GM03348 (cell line): ENCODE measurements at regions not wholly inside any gene's neighbourhood (a gene's known extent, or its start where the extent isn't known, plus 50 kb on each side); places are given as distances from the start of the nearest gene placed in this dataset.

ENCODE experiments used
- DNase-seq: peaks from one replicate; pipeline ENCODE4 v3.0.0; 2012; ENCODE audit warnings: low spot score

DNA sequence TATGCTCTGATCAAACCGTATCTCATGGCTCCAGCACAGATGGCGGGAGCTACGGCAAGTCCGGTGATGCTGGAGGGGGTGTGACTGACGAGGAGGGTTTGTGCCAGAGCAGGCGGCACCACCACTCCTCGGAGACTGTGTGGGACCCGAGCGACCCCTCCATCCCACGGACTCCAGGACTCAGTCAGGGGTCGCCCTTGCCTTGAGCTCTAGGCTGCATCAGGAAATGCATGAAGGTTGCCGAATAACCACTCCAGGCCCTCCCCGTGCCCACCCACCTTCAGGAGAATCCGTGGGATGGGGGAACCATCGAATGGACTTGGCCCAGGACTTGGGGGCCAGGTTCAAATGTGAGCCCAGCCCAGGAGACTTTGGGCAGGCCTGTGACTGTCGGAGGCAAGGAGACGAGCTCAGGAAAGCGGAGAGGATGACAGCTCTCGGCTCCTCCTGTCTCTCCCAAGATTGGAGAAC lies 60.2 kb upstream of the ZNF469 start:
- no peak for DNase-seq

DNA sequence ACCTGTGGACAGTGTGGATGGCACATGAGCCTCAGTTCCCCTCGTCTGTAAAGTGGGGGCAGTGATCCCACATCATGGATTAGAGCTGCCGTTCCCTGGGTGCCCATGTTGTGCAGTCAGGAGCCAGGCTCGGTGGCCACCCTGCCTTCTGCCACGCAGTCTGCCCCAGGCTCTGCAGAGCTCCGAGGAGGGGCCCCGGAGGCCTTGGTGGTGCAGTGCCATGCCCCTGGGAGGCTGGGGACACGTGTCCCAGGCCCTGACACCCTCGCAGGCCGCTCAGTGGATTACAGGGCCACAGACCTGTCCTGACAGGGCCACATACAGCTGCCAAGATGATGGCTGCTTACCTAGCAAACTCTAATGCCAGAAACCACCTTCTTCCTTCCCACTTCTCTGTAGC lies 59.7 kb upstream of the ZNF469 start:
- DNase-seq = no peak

DNA sequence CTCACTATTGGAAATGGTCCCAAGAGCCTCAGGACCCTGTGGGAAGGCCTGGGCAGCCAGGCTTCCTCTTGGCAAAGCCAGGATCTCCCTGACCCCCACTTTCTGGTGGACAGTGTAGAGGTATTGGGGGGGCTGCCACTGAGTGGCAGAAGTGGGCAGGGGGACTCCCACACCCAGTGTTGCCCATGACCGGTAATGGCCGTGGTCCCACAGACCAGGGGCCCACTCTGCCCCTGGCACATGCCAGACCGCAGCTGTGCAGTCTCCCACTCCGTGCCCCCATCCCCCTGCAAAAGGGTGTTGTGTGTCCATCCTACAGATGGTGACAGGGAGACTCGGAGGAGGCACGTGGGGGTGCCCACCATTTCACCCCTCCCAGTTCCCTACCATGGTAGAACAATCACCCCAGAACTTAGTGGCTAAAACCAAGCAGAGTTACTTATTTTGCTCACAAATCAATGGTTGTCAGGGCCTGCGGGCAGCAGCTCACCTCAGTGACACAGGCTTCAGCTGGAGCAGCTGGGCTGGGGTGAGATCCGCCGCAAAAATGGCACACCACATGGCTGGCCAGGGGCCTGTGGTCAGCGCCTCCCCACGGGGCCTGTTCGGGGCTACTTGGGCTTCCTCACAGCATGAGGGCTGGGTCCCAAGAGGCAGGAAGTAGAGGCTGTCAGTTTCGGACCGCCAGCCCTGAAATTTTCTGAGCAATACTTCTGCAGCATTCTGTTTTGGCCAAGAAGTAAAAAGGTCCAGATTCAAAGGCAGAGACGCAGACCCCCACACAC lies 59.0 kb upstream of the ZNF469 start:
- no peak for DNase-seq

DNA sequence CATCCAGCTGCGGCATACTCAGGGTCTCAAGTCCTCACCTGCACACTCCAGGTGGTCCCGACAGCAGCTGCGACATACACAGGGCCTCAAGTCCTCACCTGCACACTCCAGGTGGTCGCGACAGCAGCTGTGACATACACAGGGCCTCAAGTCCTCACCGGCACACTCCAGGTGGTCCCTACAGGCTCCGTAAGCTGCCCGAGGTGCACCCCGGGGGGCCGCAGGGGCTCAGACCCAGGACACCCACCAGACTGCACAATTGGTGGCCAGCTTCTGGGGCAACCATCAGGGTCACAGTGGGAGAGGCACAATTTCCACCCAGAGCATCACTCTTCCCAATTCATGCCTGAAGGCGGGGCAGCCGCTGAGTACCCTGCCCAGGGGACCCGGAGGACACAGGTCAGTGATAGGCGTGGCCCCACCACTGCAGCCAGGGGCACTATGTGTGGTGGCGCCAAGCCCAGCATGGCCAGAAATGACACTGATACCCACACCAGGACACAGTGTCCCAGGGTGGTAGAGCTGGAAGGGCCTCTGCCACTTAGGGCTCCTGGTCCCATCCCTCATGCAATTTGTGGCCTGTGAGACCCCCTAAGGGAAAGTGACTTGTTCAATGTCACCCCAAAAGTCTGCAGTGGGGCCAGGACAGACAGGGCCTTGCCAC lies 57.5 kb upstream of the ZNF469 start:
- no peak for DNase-seq

DNA sequence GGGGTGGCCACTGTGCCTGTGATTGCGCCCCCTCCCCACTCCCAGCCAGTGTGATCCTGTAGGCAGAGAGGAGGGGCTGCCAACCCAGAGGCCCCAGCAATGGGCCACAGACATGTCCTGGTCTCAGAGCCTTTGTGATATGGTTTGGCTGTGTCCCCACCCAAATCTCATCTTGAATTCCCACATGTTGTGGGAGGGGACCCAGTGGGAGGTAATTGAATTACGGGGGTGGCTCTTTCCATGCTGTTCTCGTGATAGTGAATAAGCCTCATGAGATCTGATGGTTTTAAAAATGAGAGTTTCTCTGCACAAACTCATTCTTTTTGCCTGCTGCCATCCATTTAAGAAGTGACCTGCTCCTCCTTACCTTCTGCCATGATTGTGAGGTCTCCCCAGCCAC lies 56.8 kb upstream of the ZNF469 start:
- no peak for DNase-seq

DNA sequence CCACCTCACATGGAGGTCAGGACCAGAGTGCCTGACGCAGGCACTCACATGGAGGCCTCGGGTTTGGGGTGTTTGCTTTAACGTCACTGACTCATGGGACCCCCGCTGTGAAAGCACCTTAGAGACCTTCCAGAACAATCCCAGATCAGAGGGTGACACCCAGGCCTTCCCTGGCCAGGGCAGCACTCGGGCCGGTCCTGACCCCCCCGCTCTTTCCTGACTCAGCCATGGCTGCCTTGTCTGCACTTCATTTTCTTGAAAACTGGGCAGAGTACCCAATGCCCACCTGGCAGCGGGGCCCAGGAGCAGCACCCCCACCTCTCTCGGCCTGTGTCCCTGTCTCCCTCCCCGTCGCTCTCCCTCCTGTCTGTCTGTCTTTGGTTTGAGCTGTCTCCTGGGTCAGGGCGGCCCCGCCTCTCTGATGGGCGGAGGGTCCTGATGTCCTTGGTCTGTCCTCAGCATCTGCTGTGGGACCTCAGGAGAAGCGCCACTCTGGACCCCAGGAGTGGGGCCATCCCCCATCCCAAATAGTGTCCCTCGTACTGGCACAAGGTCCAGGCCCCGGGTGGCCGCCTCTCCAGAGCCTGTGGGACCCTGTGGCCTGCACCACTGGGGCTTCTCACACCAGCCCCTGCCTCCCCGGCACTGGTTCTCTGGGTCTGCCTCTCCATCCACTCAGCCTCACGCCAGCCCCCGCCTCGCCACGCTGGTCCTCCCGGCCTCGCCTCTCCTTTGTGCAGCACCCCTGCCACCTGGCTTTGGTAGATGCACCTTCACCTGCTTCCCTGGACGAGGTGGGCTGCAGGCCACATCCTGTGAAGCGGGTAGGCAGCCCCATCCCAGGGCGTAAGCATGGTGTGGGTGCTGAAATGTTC lies 55.9 kb upstream of the ZNF469 start:
- no peak for DNase-seq

DNA sequence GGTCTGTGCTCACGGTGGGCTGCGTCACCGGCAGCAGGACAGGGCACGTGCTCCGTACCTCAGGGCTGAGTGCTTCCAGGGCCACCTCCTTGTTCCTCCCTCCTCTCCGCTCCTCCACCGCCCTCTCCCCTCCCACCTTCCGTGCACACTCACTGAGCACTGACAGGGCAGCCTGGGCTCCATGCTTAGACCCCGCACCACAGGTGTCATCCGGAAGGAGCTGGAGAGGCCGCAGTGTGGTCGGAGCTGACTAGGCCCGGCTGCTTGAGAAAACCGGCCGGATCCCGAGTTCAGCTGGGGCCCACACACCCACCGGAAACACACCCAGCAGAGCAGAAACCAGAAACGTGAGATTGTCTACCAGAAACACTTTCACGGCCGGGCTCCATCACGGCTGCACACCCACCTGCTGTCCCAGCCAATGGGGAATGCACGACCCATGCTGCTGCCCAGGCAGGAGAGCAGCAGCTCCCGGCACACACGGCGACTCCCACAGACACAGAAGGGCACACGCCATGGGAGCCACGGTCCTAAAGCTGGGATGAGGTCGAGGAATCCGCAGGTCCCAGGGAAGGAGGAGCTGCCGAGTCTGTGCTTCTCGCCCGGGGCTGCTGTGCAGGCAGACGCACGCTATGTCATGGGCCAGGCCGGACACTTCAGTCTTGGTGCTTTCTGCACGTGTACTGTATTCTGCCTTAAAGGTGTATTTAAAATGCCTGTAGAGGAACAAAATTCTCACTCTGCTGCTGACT lies 55.0 kb upstream of the ZNF469 start:
- no peak for DNase-seq

DNA sequence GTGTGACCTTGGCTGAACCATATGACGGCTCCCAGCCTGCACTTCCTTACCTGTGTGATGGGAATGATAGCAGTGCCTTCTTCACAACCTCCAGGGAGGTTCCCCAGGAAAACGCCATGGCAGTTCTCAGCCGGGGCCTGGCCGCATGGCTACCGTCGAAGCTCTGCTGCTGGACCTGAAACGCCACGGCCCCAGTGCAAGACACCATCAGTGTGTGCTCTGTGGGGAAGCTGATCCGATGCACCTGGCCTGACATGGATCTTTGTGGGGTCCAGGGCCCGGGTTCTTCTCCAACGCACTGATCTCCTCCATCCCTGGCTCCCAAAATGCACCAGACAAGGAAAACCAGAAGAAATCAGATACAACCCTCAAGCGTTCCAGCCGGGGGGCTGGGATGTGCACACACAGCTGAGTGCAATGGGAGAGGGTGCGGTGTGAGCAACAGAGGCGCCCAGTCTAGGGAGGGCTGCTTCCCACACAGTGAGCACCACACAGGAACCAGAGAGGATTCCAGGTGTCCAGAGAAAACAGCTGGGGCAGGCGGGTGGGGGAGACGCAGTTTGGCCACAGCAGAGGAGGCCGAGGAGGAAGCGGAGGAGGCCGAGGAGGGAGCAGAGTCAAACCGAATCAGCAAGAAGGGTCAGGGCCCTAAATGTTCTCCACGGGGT lies 54.3 kb upstream of the ZNF469 start:
- no peak for DNase-seq

DNA sequence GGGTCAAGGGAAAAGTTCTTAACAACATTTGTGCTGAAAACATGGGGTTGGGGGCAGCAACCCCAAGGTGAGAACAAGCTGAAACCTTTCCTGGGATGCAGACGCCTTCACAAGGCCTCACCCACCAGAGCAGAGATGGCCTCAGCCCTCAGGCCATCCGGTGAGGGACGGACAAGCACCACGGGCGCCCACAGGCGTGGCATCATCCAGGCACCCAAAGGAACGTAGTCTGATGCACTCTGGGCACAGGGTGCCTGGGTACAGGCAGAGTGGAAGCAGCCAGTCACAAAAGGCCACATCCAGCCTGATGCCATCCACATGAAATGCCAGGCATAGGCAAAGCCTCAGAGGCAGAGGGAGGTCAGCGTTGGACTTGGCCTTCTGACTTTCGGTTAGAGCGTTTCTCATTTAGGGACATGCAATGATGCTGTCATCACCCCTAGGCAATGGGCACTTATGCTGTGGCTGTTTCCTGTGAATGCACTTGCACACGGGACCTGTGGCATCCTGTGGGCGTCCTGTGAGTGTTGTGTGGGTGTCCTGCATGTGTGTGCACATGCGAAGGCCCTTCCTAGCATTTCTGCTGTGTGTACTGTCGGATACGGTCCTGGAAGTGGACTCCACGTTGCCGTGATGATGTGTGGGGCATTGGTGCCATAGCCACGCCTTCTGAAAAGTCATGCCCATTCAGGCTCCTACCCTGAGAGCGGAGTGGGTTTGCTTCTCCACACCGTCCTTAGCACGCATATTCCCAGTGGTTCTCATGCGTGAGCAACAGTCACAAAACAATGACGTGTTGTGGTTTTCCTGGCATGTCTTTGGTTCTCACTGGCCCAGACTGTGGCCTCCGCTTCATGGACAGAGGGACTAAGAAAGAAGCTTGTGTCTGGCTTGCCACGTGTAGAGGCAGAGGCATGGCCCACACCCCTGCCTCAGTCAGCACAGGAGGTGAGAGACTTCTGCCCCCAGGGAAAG lies 52.7 kb upstream of the ZNF469 start:
- DNase-seq = no peak

DNA sequence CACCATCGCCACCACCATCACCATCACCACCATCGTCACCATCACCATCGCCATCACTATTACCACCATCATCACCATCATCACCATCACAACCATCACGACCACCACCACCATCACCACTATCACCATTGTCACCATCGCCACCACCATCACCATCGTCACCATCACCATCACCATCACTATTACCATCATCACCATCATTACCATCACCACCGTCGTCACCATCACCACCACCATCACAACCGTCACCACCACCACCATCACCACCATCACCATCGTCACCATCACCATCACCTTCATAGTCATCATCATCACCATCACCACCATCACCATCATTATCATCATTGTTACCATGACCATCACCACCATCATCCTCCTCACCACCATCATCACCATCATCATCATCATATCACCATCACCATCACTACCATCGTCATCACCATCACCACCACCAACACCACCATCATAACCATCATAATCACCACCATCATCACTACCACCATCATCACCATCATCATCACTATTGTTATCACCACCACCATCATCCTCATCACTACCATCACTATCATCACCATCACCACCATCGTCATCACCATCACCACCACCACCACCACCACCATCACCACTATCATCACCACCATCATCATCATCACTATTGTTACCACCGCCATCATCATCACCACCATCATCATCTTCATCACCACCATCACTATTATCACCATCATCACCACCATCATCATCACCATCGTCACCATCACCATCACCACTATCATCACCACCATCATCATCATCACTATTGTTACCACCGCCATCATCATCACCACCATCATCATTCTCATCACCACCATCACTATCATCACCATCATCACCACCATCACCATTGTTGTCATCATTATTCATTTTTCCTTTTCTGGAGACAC lies 51.5 kb upstream of the ZNF469 start:
- no peak for DNase-seq

DNA sequence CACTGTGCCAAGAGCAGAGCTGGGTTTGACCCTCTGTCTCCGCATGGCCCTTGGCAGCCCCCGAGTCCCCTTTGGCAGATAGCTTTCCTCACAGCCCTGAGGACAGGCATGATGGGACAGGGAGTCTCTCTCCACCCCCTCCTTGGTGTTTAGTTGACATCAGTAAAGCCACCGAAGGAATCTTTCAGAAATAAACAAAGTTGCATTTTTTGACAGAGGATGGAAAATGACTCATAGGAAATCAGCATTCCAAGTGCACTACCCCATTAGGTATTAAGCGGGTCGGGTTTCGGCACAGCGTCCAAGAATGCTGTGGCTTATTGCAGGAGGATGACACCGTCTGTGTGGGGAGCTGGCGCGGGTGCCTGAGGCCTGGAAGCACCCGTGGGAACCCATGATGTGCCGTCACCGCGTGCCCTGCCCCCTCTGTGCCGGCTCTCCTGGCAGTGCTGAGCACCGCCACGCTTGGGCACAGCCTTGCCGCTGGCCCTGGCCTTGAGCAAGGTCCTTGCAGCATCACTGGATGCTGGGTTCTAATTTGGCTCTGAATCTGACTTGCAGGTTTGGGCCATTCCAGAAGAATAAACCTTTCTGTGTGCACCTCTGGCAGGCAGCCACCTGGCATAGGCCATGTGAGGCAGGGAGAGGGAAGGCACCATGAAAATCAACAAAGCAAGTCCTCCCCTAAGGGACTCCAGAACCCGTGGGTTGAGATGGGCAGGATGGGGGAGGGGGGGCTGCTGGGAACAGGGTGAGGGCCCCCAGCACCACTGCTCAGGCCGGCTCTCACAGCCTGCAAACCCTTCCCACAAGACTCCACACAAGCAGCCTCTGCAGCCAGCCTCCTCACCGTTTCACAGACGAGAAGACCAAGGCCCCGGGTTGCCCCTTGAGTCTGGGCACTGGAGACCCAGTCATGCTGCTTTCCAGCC lies 50.5 kb upstream of the ZNF469 start:
- DNase-seq = peak; percentile 96

DNA sequence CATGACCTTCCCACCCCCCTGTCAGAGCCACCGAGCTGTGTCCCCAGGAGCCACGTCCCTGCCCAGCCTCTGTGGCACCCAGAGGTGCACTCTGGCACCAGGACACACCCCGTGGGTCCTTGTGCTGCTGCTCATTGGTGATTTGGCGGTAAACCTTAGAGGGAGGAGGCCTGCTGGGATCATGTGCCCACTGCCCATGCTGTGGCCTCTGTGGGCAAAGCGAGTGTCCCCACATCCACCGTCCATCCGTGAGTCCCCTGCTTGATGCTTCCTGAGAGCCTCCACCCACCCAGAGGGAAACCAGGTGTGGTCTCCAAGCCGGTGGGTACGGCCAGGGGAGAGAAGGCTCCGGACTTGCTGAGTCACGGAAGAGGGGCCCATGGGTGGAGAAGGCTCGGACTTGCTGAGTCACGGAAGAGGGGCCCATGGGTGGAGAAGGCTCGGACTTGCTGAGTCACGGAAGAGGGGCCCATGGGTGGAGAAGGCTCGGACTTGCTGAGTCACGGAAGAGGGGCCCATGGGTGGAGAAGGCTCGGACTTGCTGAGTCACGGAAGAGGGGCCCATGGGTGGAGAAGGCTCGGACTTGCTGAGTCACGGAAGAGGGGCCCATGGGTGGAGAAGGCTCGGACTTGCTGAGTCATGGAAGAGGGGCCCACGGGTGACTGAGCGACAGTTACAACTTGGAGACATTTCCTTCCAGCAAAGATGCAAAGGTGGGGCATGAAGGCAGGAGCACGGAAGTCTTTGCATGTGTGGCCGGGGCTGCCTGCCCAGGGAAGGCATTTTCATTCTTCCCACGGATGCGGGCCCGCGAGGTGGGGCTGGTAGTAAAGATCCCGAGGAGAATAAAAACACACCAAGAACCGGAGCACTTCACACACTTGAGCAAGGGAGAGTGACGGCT lies 49.6 kb upstream of the ZNF469 start:
- DNase-seq = peak; percentile 54
